Uterus (tissue), 2 donors: ENCODE measurements at regions not wholly inside any gene's neighbourhood (a gene's known extent, or its start where the extent isn't known, plus 50 kb on each side); places are given as distances from the start of the nearest gene placed in this dataset.

Experiments
- POLR2A ChIP-seq, 2 donors: fragments of 450-650 bp; IDR thresholded peaks; one replicate each; pipeline ENCODE4 v1.6.1; 2016; ENCODE audit warnings: antibody characterized with exemption in 2 of 2, mild to moderate bottlenecking in 1 of 2, moderate library complexity in 1 of 2
- TF ChIP-seq, protein P1 (sequence below), 4 experiments: fragments of 200-600 bp in 2 of 4; fragments of 450-650 bp in 2 of 4; sonication (generic) in 2 of 4; IDR thresholded peaks; one replicate each; pipeline ENCODE4 v1.5.1; 2016 to 2019; ENCODE audit warnings: antibody characterized with exemption in 4 of 4, mild to moderate bottlenecking in 2 of 4, moderate library complexity in 1 of 4

DNA sequence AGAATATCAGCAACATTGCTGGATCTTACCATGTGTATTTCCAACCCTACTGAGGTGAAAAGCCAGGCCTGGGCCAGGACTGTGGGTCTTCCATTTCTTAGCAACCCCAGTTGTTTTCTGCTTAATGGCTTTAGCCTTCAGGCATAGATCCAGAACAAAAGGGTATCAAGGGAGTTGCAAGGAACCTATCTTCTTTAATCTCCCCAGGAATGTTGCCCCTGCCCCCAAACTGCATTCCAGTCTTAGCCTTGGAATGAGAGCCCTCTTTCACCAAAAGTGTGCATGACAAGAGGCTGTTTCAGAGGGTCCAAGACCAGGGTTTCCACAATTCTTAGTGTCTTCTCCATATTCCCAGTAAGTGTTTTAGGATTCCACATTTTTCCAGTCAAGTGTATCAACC is 87.9 kb upstream of the SOX13 start:
- TF ChIP-seq, protein P1, sequence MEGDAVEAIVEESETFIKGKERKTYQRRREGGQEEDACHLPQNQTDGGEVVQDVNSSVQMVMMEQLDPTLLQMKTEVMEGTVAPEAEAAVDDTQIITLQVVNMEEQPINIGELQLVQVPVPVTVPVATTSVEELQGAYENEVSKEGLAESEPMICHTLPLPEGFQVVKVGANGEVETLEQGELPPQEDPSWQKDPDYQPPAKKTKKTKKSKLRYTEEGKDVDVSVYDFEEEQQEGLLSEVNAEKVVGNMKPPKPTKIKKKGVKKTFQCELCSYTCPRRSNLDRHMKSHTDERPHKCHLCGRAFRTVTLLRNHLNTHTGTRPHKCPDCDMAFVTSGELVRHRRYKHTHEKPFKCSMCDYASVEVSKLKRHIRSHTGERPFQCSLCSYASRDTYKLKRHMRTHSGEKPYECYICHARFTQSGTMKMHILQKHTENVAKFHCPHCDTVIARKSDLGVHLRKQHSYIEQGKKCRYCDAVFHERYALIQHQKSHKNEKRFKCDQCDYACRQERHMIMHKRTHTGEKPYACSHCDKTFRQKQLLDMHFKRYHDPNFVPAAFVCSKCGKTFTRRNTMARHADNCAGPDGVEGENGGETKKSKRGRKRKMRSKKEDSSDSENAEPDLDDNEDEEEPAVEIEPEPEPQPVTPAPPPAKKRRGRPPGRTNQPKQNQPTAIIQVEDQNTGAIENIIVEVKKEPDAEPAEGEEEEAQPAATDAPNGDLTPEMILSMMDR (IDR thresholded peaks at IDR 0.05), result no peak
- TF ChIP-seq POLR2A (IDR thresholded peaks at IDR 0.05), result no peak
